ENCODE measurements at regions not wholly inside any gene's neighbourhood (a gene's known extent, or its start where the extent isn't known, plus 50 kb on each side); places are given as distances from the start of the nearest gene placed in this dataset.
A peak's percentile ranks its signal among the peaks of the same experiment; 100 is the strongest.

- peak; percentile 27 for DNase-seq
Measured at GRCh38 chr1:67618285-67619018, 66.5 kb upstream of the GADD45A start.

GRCh38 chr1:67619080-67619479 is 65.9 kb upstream of the GADD45A start:
- DNase-seq, result no peak

- no peak for DNase-seq
Measured at GRCh38 chr1:67623906-67624305, 61.1 kb upstream of the GADD45A start.

- no peak for DNase-seq
Measured at GRCh38 chr1:67624680-67625079, 60.3 kb upstream of the GADD45A start.

- DNase-seq, result peak; percentile 48
Measured at GRCh38 chr1:67626090-67626860, 58.7 kb upstream of the GADD45A start.

GRCh38 chr1:67626861-67627235 is 58.2 kb upstream of the GADD45A start:
- DNase-seq, result no peak

- DNase-seq, result no peak
Measured at GRCh38 chr1:67627336-67627735, 57.7 kb upstream of the GADD45A start.

- DNase-seq, result no peak
Measured at GRCh38 chr1:67627906-67628305, 57.1 kb upstream of the GADD45A start.

- peak; percentile 45 for DNase-seq
Measured at GRCh38 chr1:67629370-67630075, 55.5 kb upstream of the GADD45A start.

GRCh38 chr1:67630438-67631045 is 54.5 kb upstream of the GADD45A start:
- DNase-seq, result no peak

- DNase-seq, result no peak
Measured at GRCh38 chr1:67632356-67632755, 52.6 kb upstream of the GADD45A start.

GRCh38 chr1:67632811-67633655 is 52.0 kb upstream of the GADD45A start:
- no peak for DNase-seq

- DNase-seq, result no peak
Measured at GRCh38 chr1:67634396-67634935, 50.5 kb upstream of the GADD45A start.

GRCh38 chr1:67635055-67635809 is 49.8 kb upstream of the GADD45A start:
- DNase-seq, result no peak
